HG03175 (cell line): ENCODE measurements at regions not wholly inside any gene's neighbourhood (a gene's known extent, or its start where the extent isn't known, plus 50 kb on each side); places are given as distances from the start of the nearest gene placed in this dataset.
"Not testable (repeated sequence)": the region's sequence is repeated elsewhere in the genome, so short reads cannot be mapped to it uniquely, and the experiment has no call there.

Experiments
- ATAC-seq: cut with Tn5 transposase; IDR thresholded peaks from one replicate; pipeline ENCODE4 v1.9.1; 2021; ENCODE audit warnings: mild to moderate bottlenecking, moderate library complexity; ENCODE audit not compliant: unreplicated experiment

DNA sequence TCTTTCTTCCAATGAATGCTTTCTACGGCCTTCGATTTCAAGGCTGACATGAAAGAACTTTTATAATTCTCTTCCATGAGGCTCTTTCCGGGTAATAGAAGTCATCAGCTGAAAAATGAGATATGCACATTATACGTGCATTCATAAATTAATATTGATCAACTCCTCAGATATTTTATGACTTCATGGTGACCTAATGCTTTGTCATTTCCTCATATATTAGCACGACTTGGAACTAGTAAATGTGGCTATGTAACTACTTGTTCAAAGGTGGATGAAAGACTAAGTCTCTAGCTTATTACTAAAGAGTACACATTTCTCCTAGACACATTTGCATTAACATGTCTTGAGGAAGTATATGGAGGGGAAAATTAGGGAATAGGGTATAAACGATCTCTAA is 168.8 kb downstream of the HDGFL1 start:
- ATAC-seq: no peak

- no peak for ATAC-seq
Measured at GRCh38 chr6:22747571-22747970, 178.2 kb downstream of the HDGFL1 start.

- ATAC-seq: no peak
Measured at GRCh38 chr6:22748681-22749080, 179.3 kb downstream of the HDGFL1 start.

DNA sequence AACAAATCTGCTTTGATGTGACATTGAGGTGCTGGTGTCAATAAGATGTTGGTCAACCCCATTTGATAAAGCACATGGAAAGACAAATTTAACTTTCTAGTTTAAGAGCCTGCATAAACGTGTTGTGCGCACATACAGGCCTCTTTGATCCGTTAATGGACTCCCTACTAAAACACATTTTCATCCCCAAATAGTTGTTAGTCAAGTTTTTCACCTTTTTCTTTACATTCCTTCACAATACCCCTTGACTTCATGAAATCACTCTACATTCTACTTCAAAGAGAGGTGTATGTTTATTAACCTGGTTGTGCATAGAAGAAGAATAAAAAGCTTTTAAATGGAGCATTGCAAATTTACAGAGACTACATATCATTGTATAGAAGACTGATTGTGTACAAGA is 180.3 kb downstream of the HDGFL1 start:
- no peak for ATAC-seq

GRCh38 chr6:22751223-22751622 is 181.9 kb downstream of the HDGFL1 start:
- ATAC-seq: no peak

GRCh38 chr6:22752522-22752921 is 183.2 kb downstream of the HDGFL1 start:
- ATAC-seq: no peak

GRCh38 chr6:22754061-22754460 is 184.7 kb downstream of the HDGFL1 start:
- ATAC-seq: no peak

DNA sequence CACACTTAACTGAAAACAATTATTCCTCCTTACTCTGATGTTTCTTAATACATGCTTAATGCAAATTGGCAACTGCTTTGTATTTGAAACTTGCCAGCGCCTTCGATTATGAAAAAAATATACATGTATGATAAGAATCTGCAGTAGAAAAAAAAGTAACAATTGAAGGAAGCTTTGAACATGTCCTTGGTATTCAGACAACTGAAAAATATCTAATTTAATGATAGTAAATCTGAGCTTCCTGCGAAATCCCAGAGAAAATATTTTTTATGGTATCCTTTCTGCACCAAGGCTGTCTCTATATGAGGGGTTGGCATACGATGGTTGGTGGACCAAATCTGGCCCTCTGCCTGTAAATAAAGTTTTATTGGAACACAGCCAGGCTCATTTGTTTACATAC is 186.2 kb downstream of the HDGFL1 start:
- no peak for ATAC-seq

DNA sequence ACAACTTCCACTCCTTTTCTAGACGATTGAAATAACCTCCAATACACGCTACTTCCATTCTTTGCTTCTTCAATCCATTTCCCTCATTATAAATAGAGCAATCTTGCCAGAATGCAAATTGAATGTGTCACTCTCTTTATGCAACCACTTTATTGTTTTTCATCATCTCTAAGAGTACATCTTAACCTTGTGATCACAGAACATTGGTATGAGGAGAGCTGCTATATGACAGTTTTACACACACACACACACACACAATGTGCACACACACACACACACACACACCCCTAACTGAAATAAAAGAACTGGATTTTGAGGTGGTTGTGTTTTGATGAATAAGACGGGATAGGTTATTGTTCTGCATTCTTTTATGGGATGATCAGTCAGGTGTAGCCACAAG is 187.0 kb downstream of the HDGFL1 start:
- ATAC-seq: no peak

- no peak for ATAC-seq
Measured at GRCh38 chr6:22764496-22764895, 195.1 kb downstream of the HDGFL1 start.

- ATAC-seq: no peak
Measured at GRCh38 chr6:22765015-22765414, 195.6 kb downstream of the HDGFL1 start.

GRCh38 chr6:22766979-22767378 is 197.6 kb downstream of the HDGFL1 start:
- no peak for ATAC-seq

- ATAC-seq: no peak
Measured at GRCh38 chr6:22770054-22770453, 200.7 kb downstream of the HDGFL1 start.

GRCh38 chr6:22774129-22774528 is 204.8 kb downstream of the HDGFL1 start:
- ATAC-seq: no peak

DNA sequence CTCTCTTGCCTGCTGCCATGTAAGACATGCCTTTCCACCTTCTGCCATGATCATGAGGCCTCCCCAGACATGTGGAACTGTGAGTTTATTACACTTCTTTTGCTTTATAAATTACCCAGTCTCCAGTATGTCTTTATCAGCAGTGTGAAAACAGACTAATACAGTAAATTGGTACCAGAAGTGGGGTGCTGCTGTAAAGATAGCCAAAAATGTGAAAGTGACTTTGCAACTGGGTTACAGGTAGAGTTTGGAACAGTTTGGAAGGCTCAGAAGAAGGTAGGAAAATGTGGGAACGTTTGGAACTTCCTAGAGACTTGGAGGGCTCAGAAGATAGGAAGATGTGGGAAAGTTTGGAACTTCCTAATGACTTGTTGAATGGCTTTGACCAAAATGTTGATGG is 209.1 kb downstream of the HDGFL1 start:
- ATAC-seq: not testable (repeated sequence)

GRCh38 chr6:22779062-22779461 is 209.7 kb downstream of the HDGFL1 start:
- ATAC-seq: no peak

GRCh38 chr6:22783931-22784330 is 214.6 kb downstream of the HDGFL1 start:
- no peak for ATAC-seq

DNA sequence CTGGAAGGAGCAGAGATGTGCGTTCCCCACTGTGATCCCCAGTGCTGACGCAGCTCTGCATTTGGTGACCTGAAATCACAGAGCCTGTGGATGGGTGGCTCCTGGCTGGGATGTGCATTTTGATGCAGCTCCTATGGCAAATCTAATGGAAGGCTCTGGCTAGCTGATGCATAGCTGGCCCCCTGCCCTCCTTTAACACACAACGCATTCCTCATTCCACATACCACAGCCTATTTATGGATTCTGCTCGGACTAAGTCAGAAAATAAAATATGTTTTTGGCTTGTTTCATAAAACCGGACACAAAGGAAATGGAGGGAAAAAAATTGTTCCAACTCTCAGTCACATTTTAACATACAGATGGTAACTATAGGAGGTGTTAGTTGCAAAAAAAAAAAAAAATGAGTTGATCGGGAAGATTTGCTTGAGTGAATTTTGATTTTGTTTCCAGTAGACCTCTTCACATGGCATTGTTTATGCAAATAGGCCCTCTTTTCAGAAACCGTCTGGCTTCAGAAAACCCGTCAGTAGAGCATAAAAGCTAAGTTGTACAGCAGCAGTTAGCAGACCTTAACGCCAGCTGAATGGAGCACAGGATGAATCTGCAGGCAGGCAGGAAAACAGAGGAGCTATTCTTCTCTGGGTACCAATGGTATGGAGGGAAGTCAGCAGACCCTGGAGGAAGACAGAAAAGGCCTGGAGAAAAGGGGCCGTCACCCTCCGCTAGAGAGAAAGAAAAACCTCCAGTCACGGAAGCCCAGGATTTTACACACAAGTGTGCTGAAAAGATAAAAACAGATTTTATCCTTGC is 215.4 kb downstream of the HDGFL1 start:
- ATAC-seq: no peak

DNA sequence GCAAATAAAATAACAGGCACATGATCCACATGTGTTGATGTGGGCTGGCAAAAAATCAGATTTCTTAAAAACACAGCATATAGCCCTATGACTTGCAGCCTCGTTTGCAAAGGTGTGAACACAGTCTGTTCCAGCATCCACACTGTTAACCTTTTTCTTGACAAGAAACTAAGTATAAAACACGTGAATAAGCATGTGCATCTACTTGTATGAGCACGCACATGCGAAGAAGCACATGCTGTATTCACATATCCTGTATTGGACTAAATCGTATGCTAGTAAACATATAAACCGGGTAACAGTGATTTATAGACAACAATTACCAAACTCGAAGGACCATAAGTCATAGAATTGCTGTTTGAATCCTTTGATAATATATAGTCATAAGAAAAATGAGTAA is 218.7 kb downstream of the HDGFL1 start:
- no peak for ATAC-seq

GRCh38 chr6:22789315-22789714 is 219.9 kb downstream of the HDGFL1 start:
- no peak for ATAC-seq

DNA sequence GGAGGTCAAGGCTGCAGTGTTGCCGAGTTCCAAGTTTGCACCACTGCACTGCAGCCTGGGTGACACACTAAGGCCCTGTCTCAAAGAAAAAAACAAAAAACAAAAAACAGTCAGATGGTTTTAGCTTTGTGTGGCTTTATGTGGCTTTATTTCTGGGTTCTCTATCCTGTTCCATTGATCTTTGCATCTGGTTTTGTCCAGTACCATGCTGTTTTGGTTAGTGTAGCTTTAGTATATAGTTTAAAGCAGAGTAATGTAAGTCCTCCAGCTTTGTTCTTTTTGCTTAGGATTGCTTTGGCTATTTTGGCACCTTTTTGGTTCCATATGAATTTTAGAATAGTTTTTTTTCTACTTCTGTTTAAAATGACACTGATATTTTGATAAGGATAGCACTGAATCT is 225.5 kb downstream of the HDGFL1 start:
- ATAC-seq: no peak

DNA sequence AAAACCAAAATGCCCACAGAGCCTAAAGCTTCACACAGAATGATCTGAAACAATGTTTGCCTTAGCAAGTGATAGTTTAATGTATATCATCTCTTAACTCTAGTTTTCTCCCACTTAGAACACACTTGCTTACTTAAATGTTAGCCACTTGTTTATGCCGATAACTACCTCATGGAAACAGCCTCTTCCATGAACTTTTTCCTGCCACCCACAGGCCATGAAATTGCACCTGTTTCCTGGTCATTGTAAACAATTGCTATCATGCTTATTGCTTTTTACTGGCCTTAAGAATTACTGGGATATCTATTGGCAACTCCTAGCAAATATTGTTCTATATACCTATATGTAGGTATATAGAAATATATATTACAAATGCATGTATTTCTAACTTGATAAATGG is 231.1 kb downstream of the HDGFL1 start:
- ATAC-seq: no peak

- no peak for ATAC-seq
Measured at GRCh38 chr6:22801831-22802230, 232.5 kb downstream of the HDGFL1 start.
